IMR-90 (cell line): ENCODE measurements at regions not wholly inside any gene's neighbourhood (a gene's known extent, or its start where the extent isn't known, plus 50 kb on each side); places are given as distances from the start of the nearest gene placed in this dataset.

Experiments used
- ATAC-seq: fragments of 200-7000 bp; cut with Tn5 transposase; 2 replicates; pipeline ENCODE4 v1.9.1; 2020; ENCODE audit warnings: low read depth, mild to moderate bottlenecking, moderate library complexity
- BruUV-seq: library from RNA; stranded (reverse); fragments of 400-500 nt; replicated peaks from 2 replicates; lab custom pipeline; 2021; lab: Mats Ljungman, UMichigan
- CTCF ChIA-PET: fragments of 300-600 bp; formaldehyde crosslinking; extraction: SDS; loops from one replicate; lab custom pipeline; 2021; ENCODE audit warnings: antibody characterized with exemption; lab: Yijun Ruan, JAX
- POLR2A ChIA-PET: fragments of 300-600 bp; sonication (Branson Sonifier 250); formaldehyde crosslinking; loops from one replicate; lab custom pipeline; 2022; ENCODE audit warnings: antibody characterized with exemption; ENCODE audit not compliant: unreplicated experiment; lab: Charles Lee
- DNase-seq: peaks from one replicate; pipeline ENCODE4 v3.0.0; 2013
- H2AFZ ChIP-seq: replicated peaks from 2 replicates; pipeline ENCODE3; 2013; ENCODE audit warnings: low read length, mild to moderate bottlenecking; ENCODE audit not compliant: poor library complexity
- H2AK5ac ChIP-seq: 2 replicates; pipeline ENCODE4 v1.6.1; 2013; ENCODE audit warnings: low read depth, low read length, inconsistent platforms
- H2AK9ac ChIP-seq: replicated peaks from 2 replicates; pipeline ENCODE3; 2013; ENCODE audit warnings: mild to moderate bottlenecking, low read depth, low read length, moderate library complexity; ENCODE audit not compliant: poor library complexity
- H2BK120ac ChIP-seq: 2 replicates; pipeline ENCODE4 v1.6.1; 2013; ENCODE audit warnings: low read depth, low read length, inconsistent platforms
- H2BK15ac ChIP-seq: 3 replicates; pipeline ENCODE4 v1.6.1; 2013; ENCODE audit warnings: low read depth, low read length, inconsistent platforms
- H2BK20ac ChIP-seq: 2 replicates; pipeline ENCODE4 v1.6.1; 2013; ENCODE audit warnings: low read depth, mild to moderate bottlenecking, inconsistent platforms, low read length, moderate library complexity
- H2BK5ac ChIP-seq: 2 replicates; pipeline ENCODE4 v1.6.1; 2013; ENCODE audit warnings: mild to moderate bottlenecking, low read depth, low read length, inconsistent platforms; ENCODE audit not compliant: poor library complexity, severe bottlenecking
- H3K14ac ChIP-seq: replicated peaks from 2 replicates; pipeline ENCODE4 v1.6.1; 2013; ENCODE audit warnings: low read depth, low read length, inconsistent platforms
- H3K18ac ChIP-seq: 2 replicates; pipeline ENCODE4 v1.6.1; 2013; ENCODE audit warnings: low read depth, low read length, control low read depth
- H3K23ac ChIP-seq: 2 replicates; pipeline ENCODE4 v1.6.1; 2013; ENCODE audit warnings: low read depth, low read length, inconsistent platforms
- H3K27ac ChIP-seq: 2 replicates; pipeline ENCODE4 v1.5.1; 2013; ENCODE audit warnings: mild to moderate bottlenecking, control low read depth, low read length; ENCODE audit not compliant: insufficient read depth
- H3K27me3 ChIP-seq: 2 replicates; pipeline ENCODE4 v1.6.1; 2013; ENCODE audit warnings: low read length; ENCODE audit not compliant: control insufficient read depth, insufficient read depth
- H3K36me3 ChIP-seq: 2 replicates; pipeline ENCODE4 v1.6.1; 2013; ENCODE audit warnings: low read length, mixed read lengths; ENCODE audit not compliant: control insufficient read depth, insufficient read depth
- H3K4ac ChIP-seq: 2 replicates; pipeline ENCODE4 v1.6.1; 2013; ENCODE audit warnings: low read depth, low read length, inconsistent platforms
- H3K4me1 ChIP-seq: 2 replicates; pipeline ENCODE4 v1.6.1; 2013; ENCODE audit warnings: low read length, mixed read lengths; ENCODE audit not compliant: control insufficient read depth, insufficient read depth
- H3K4me2 ChIP-seq: 2 replicates; pipeline ENCODE4 v1.6.1; 2013; ENCODE audit warnings: low read depth, mild to moderate bottlenecking, control low read depth, low read length, moderate library complexity
- H3K4me3 ChIP-seq: 2 replicates; pipeline ENCODE4 v1.5.1; 2013; ENCODE audit warnings: low read depth, mild to moderate bottlenecking, control low read depth, low read length, moderate library complexity; ENCODE audit not compliant: insufficient read depth
- H3K56ac ChIP-seq: 2 replicates; pipeline ENCODE4 v1.6.1; 2013; ENCODE audit warnings: low read length, inconsistent platforms; ENCODE audit not compliant: insufficient read depth; ENCODE audit errors: extremely low read depth
- H3K79me1 ChIP-seq, 2 experiments: 2 replicates each; pipeline ENCODE4 v1.6.1; 2013; ENCODE audit warnings: low read length in 2 of 2, inconsistent platforms in 1 of 2, low read depth in 1 of 2
- H3K9ac ChIP-seq: 2 replicates; pipeline ENCODE4 v1.6.1; 2013; ENCODE audit warnings: low read depth, low read length, control low read depth
- H3K9me1 ChIP-seq: 2 replicates; pipeline ENCODE4 v1.6.1; 2013; ENCODE audit warnings: low read length, inconsistent platforms; ENCODE audit not compliant: insufficient read depth
- H3K9me3 ChIP-seq: 2 replicates; pipeline ENCODE4 v1.6.1; 2013; ENCODE audit warnings: low read length; ENCODE audit not compliant: control insufficient read depth, insufficient read depth
- H4K20me1 ChIP-seq: 2 replicates; pipeline ENCODE4 v1.6.1; 2013; ENCODE audit warnings: low read length, inconsistent platforms; ENCODE audit not compliant: insufficient read depth
- H4K5ac ChIP-seq: 2 replicates; pipeline ENCODE4 v1.6.1; 2013; ENCODE audit warnings: mild to moderate bottlenecking, low read depth, low read length, control low read depth
- H4K8ac ChIP-seq, 2 experiments: 2 replicates each; pipeline ENCODE4 v1.6.1; 2013; ENCODE audit warnings: low read depth in 2 of 2, low read length in 2 of 2, control low read depth in 1 of 2, inconsistent platforms in 1 of 2
- H4K91ac ChIP-seq: 2 replicates; pipeline ENCODE4 v1.6.1; 2013; ENCODE audit warnings: low read depth, low read length, inconsistent platforms; ENCODE audit not compliant: insufficient read depth
- BHLHE40 ChIP-seq: fragments of 150-350 bp; IDR thresholded peaks from 2 replicates; pipeline ENCODE4 v1.6.1; 2016; ENCODE audit warnings: mild to moderate bottlenecking, low read depth, low read length
- CEBPB ChIP-seq: IDR thresholded peaks from 2 replicates; pipeline ENCODE4 v1.6.1; 2012; ENCODE audit warnings: low read depth, low read length, improper control_type of control experiment
- CHD1 ChIP-seq: IDR thresholded peaks from 2 replicates; pipeline ENCODE4 v1.6.1; 2012; ENCODE audit warnings: low read depth, low read length, improper control_type of control experiment
- FOS ChIP-seq: fragments of 150-350 bp; IDR thresholded peaks from 2 replicates; pipeline ENCODE4 v1.6.1; 2016; ENCODE audit warnings: low read depth, low read length
- MAFK ChIP-seq: IDR thresholded peaks from 2 replicates; pipeline ENCODE4 v1.6.1; 2012; ENCODE audit warnings: low read depth, low read length, improper control_type of control experiment
- MAZ ChIP-seq: IDR thresholded peaks from 2 replicates; pipeline ENCODE4 v1.6.1; 2012; ENCODE audit warnings: low read depth, mild to moderate bottlenecking, low read length, improper control_type of control experiment, moderate library complexity, borderline replicate concordance
- MXI1 ChIP-seq: IDR thresholded peaks from 2 replicates; pipeline ENCODE4 v1.6.1; 2012; ENCODE audit warnings: low read depth, mild to moderate bottlenecking, low read length, moderate library complexity, borderline replicate concordance
- POLR2A ChIP-seq: IDR thresholded peaks from 2 replicates; pipeline ENCODE4 v1.6.1; 2012; ENCODE audit warnings: mild to moderate bottlenecking, low read depth, low read length
- RAD21 ChIP-seq: IDR thresholded peaks from 2 replicates; pipeline ENCODE4 v1.6.1; 2012; ENCODE audit warnings: low read length, improper control_type of control experiment
- RCOR1 ChIP-seq: IDR thresholded peaks from 2 replicates; pipeline ENCODE4 v1.6.1; 2012; ENCODE audit warnings: mild to moderate bottlenecking, low read length, improper control_type of control experiment; ENCODE audit not compliant: insufficient replicate concordance
- RFX5 ChIP-seq: IDR thresholded peaks from 2 replicates; pipeline ENCODE4 v1.8.0; 2012; ENCODE audit warnings: low read depth, mild to moderate bottlenecking, low read length, moderate library complexity
- SMC3 ChIP-seq: fragments of 150-350 bp; IDR thresholded peaks from 2 replicates; pipeline ENCODE4 v1.6.1; 2016; ENCODE audit warnings: low read depth, mild to moderate bottlenecking, antibody characterized with exemption, low read length, moderate library complexity
- USF2 ChIP-seq: fragments of 150-350 bp; IDR thresholded peaks from 2 replicates; pipeline ENCODE4 v1.6.1; 2017; ENCODE audit warnings: mild to moderate bottlenecking, antibody characterized with exemption, low read length, low read depth
- dilution Hi-C: fragments of 300-500 bp; cut with HindIII; formaldehyde crosslinking; loops from one replicate; pipeline ENCODE4 v1.14.3; 2018; ENCODE audit warnings: low sequenced_read_pairs; ENCODE audit not compliant: unreplicated experiment
- in situ Hi-C: fragments of 300-500 bp; cut with MboI; formaldehyde crosslinking; loops from 3 replicates; pipeline ENCODE4 v1.14.3; 2019; ENCODE audit warnings: low sequenced_read_pairs, inconsistent platforms, mixed read lengths
- intact Hi-C: fragments of 100-400 bp; cut with micrococcal nuclease; formaldehyde crosslinking; loops from 2 replicates; pipeline ENCODE4 v1.10.0; 2022

GRCh38 chr1:209462433-209462832 is 121.1 kb upstream of the CAMK1G start:
- Histone ChIP-seq H2AFZ (no peak overlapping the region), H4K5ac (no peak overlapping the region), H3K56ac (no peak overlapping the region), H2BK120ac (no peak overlapping the region), H3K18ac (no peak overlapping the region), H4K91ac (no peak overlapping the region), H3K9ac (no peak overlapping the region), H3K27me3 (no peaks in the 10 kb centered on the region), H3K4me3 (no peak overlapping the region), H3K23ac (no peak overlapping the region), H3K14ac (no peak overlapping the region), H2AK5ac (no peak overlapping the region), H2AK9ac (no peak overlapping the region), H3K4ac (no peak overlapping the region), H3K4me1 (no peaks in the 10 kb centered on the region), H3K9me3 (no peaks in the 10 kb centered on the region), H3K4me2 (no peak overlapping the region), H3K9me1 (no peaks in the 10 kb centered on the region), H2BK5ac (no peak overlapping the region), H3K27ac (no peak overlapping the region), H4K20me1 (no peaks in the 10 kb centered on the region), H2BK15ac (no peak overlapping the region), H3K36me3 (no peaks in the 10 kb centered on the region), H2BK20ac (no peak overlapping the region), H4K8ac (no peak overlapping the region), H3K79me1 (no peaks in the 10 kb centered on the region)
- dilution Hi-C loops = no loop called here
- ATAC-seq (no peak), DNase-seq (no peak)
- TF ChIP-seq RAD21 = no peak
- TF ChIP-seq POLR2A = no peak
- no peak for TF ChIP-seq BHLHE40
- no peak for TF ChIP-seq MAZ
- TF ChIP-seq SMC3 = no peak
- TF ChIP-seq USF2 = no peak
- TF ChIP-seq FOS = no peak
- no peak for TF ChIP-seq CEBPB
- no peak for TF ChIP-seq MXI1
- no peak for TF ChIP-seq MAFK
- no peak for TF ChIP-seq RCOR1
- no peak for TF ChIP-seq RFX5
- no peak for TF ChIP-seq CHD1
- ChIA-PET POLR2A (no interaction called here), CTCF (no interaction called here)
- intact Hi-C loops = no loop called here
- BruUV-seq = no TSS peak
- in situ Hi-C loops = no loop called here
